HFFc6 (cell line): ENCODE measurements at regions not wholly inside any gene's neighbourhood (a gene's known extent, or its start where the extent isn't known, plus 50 kb on each side); places are given as distances from the start of the nearest gene placed in this dataset.

Experiments
- DNase-seq: peaks from one replicate; pipeline ENCODE4 v3.0.0-alpha.2; 2018
- H3K27ac Mint-ChIP-seq: 2 replicates; pipeline ENCODE4 v1.8.0; 2020; ENCODE audit warnings: mild to moderate bottlenecking, mixed read lengths
- H3K27me3 Mint-ChIP-seq: 2 replicates; pipeline ENCODE4 v1.8.0; 2021; ENCODE audit warnings: mild to moderate bottlenecking, moderate library complexity, mixed read lengths; ENCODE audit not compliant: insufficient read depth
- H3K36me3 Mint-ChIP-seq: 2 replicates; pipeline ENCODE4 v1.8.0; 2021; ENCODE audit warnings: low read depth, mixed read lengths
- H3K4me1 Mint-ChIP-seq: 2 replicates; pipeline ENCODE4 v1.8.0; 2020; ENCODE audit warnings: low read depth, mixed read lengths
- H3K4me3 Mint-ChIP-seq: 2 replicates; pipeline ENCODE4 v1.8.0; 2020; ENCODE audit warnings: mild to moderate bottlenecking, moderate library complexity, mixed read lengths
- H3K9me3 Mint-ChIP-seq: 2 replicates; pipeline ENCODE4 v1.8.0; 2020; ENCODE audit warnings: mild to moderate bottlenecking, mixed read lengths
- TF ChIP-seq, protein P1 (sequence below): fragments of 200-600 bp; sonication (generic); IDR thresholded peaks from 2 replicates; pipeline ENCODE4 v1.5.0; 2021; ENCODE audit warnings: antibody characterized with exemption, mild to moderate bottlenecking

DNA sequence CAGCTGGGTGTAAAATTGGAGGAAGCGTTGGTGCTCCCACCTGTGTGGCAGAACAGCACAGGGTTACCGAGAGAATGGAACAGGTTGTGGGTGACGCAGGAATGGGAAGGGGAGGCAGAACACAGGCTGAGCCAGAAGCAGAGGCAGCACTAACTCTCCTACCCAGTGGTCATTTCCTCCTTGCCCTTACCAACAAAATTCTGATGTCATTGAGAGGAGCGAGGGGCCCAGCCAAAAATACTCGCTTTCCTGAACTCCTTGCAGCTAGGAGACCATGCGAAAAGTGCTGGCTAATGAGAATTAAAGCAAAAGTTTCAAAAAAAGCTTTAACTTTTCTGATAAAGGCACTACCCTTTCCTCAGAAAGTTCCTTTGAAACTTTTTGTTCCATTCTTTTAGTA lies 54.4 kb upstream of the HMGA2 start:
- TF ChIP-seq, protein P1, sequence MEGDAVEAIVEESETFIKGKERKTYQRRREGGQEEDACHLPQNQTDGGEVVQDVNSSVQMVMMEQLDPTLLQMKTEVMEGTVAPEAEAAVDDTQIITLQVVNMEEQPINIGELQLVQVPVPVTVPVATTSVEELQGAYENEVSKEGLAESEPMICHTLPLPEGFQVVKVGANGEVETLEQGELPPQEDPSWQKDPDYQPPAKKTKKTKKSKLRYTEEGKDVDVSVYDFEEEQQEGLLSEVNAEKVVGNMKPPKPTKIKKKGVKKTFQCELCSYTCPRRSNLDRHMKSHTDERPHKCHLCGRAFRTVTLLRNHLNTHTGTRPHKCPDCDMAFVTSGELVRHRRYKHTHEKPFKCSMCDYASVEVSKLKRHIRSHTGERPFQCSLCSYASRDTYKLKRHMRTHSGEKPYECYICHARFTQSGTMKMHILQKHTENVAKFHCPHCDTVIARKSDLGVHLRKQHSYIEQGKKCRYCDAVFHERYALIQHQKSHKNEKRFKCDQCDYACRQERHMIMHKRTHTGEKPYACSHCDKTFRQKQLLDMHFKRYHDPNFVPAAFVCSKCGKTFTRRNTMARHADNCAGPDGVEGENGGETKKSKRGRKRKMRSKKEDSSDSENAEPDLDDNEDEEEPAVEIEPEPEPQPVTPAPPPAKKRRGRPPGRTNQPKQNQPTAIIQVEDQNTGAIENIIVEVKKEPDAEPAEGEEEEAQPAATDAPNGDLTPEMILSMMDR: no peak
- H3K27ac Mint-ChIP-seq: no peak overlapping the region
- H3K9me3 Mint-ChIP-seq: no peaks in the 10 kb centered on the region
- DNase-seq: no peak
- H3K27me3 Mint-ChIP-seq: no peaks in the 10 kb centered on the region
- H3K4me1 Mint-ChIP-seq: peaks cover 26% of the 10 kb centered on the region
- peaks cover 21% of the 10 kb centered on the region for H3K36me3 Mint-ChIP-seq
- no peak overlapping the region for H3K4me3 Mint-ChIP-seq
